PC-3 (cell line): ENCODE measurements at regions not wholly inside any gene's neighbourhood (a gene's known extent, or its start where the extent isn't known, plus 50 kb on each side); places are given as distances from the start of the nearest gene placed in this dataset.

ENCODE experiments used
- EZH2 ChIP-seq: fragments of 300-600 bp; sonication (generic); IDR thresholded peaks from one replicate; pipeline ENCODE4 v1.6.1; 2017; ENCODE audit warnings: antibody characterized with exemption, mild to moderate bottlenecking, low read length; ENCODE audit not compliant: unreplicated experiment
- EZH2phosphoT487 ChIP-seq: fragments of 300-600 bp; sonication (generic); IDR thresholded peaks from 2 replicates; pipeline ENCODE4 v1.6.1; 2018; ENCODE audit warnings: mild to moderate bottlenecking, antibody characterized with exemption, low read length, borderline replicate concordance
- TF ChIP-seq, protein P1 (sequence below): fragments of 300-600 bp; sonication (generic); conservative IDR thresholded peaks from 2 replicates; pipeline ENCODE4 v1.5.1; 2017; ENCODE audit warnings: antibody characterized with exemption, low read depth, mild to moderate bottlenecking, low read length

DNA sequence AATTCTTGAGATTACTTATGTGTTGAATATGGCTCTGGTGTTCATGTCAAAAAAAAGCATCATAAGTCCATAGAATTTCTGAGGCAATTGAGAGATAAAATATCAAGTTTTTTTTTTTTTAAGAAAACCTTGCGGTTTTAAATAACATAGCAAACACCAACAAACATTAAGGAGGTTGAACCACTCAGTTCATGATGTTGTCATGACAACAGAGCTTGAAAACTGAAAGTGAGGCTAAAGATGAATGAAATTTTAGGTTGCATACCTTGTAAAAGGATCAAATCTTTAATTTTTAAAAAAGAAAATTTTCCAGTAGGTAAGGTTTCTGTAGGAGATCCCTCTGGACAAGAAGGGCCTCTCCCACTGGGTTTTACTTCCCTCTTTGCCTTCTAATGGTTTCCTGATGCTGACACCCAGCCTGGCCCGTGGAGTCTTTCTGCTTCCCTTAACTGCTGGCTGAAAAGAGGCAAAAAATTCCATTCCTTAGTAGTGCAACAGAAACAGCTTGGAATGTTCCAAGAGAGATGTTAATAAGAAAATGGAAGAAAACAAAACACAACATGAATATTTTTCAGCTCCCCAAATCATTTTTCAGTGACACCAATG, 60.0 kb upstream of the FER start:
- TF ChIP-seq, protein P1, sequence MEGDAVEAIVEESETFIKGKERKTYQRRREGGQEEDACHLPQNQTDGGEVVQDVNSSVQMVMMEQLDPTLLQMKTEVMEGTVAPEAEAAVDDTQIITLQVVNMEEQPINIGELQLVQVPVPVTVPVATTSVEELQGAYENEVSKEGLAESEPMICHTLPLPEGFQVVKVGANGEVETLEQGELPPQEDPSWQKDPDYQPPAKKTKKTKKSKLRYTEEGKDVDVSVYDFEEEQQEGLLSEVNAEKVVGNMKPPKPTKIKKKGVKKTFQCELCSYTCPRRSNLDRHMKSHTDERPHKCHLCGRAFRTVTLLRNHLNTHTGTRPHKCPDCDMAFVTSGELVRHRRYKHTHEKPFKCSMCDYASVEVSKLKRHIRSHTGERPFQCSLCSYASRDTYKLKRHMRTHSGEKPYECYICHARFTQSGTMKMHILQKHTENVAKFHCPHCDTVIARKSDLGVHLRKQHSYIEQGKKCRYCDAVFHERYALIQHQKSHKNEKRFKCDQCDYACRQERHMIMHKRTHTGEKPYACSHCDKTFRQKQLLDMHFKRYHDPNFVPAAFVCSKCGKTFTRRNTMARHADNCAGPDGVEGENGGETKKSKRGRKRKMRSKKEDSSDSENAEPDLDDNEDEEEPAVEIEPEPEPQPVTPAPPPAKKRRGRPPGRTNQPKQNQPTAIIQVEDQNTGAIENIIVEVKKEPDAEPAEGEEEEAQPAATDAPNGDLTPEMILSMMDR: no peak
- TF ChIP-seq EZH2: no peak
- TF ChIP-seq EZH2phosphoT487: no peak
